ENCODE measurements at regions not wholly inside any gene's neighbourhood (a gene's known extent, or its start where the extent isn't known, plus 50 kb on each side); places are given as distances from the start of the nearest gene placed in this dataset.

DNA sequence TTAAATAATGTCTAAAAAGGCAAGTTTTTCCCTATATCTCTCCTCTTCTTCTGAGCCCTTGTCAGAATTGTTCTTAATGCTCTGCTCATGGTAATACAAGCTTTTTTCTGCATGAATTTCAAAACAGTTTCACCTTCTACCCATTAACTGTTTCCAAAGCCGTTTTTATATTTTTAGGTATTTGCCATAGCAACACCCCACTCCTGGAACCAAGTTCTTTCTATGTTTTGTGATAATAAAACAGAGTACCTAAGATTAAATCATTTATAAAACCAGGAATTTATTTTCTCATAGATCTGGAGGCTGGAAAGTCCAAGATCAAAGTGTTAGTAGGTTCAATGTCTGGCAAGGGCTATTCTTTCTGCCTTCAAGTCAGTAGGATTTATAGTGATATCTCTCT, 497.4 kb downstream of the ETS1 start:
- TF ChIP-seq JUN (IDR thresholded peaks at IDR 0.05; ENCODE audit: borderline replicate concordance, insufficient read depth, insufficient read length, low read depth) = no peak
- no peak for TF ChIP-seq FOS (IDR thresholded peaks at IDR 0.05; ENCODE audit: borderline replicate concordance, insufficient read depth, low read length)
- TF ChIP-seq GATA2 (IDR thresholded peaks at IDR 0.05; ENCODE audit: insufficient read depth, insufficient read length, low read depth, low read length) = no peak
- no peak for TF ChIP-seq POLR2A (IDR thresholded peaks at IDR 0.05; ENCODE audit: low read depth, low read length)
- TF ChIP-seq MYC (IDR thresholded peaks at IDR 0.05; ENCODE audit: low read depth, low read length) = no peak
- TF ChIP-seq, protein P1, sequence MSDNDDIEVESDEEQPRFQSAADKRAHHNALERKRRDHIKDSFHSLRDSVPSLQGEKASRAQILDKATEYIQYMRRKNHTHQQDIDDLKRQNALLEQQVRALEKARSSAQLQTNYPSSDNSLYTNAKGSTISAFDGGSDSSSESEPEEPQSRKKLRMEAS (IDR thresholded peaks at IDR 0.05; ENCODE audit: insufficient read depth, insufficient read length) = no peak
- TF ChIP-seq POLR2AphosphoS5 (IDR thresholded peaks at IDR 0.05; ENCODE audit: insufficient read depth, low read depth, low read length) = no peak
- TF ChIP-seq, protein P2, sequence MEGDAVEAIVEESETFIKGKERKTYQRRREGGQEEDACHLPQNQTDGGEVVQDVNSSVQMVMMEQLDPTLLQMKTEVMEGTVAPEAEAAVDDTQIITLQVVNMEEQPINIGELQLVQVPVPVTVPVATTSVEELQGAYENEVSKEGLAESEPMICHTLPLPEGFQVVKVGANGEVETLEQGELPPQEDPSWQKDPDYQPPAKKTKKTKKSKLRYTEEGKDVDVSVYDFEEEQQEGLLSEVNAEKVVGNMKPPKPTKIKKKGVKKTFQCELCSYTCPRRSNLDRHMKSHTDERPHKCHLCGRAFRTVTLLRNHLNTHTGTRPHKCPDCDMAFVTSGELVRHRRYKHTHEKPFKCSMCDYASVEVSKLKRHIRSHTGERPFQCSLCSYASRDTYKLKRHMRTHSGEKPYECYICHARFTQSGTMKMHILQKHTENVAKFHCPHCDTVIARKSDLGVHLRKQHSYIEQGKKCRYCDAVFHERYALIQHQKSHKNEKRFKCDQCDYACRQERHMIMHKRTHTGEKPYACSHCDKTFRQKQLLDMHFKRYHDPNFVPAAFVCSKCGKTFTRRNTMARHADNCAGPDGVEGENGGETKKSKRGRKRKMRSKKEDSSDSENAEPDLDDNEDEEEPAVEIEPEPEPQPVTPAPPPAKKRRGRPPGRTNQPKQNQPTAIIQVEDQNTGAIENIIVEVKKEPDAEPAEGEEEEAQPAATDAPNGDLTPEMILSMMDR (IDR thresholded peaks at IDR 0.05; ENCODE audit: extremely low read depth in 1 of 2, insufficient read depth in 1 of 2, low read depth in 1 of 2, low read length in 2 of 2) = no peak
- no peak for TF ChIP-seq EZH2 (IDR thresholded peaks at IDR 0.05; ENCODE audit: borderline replicate concordance, low read depth, low read length, severe bottlenecking)
- Histone ChIP-seq H3K27ac (ENCODE audit: insufficient read depth, low read depth, low read length) (no peak overlapping the region), H3K4me3 (replicated peaks in 1 of 3; ENCODE audit: insufficient read depth in 1 of 3, low read depth in 1 of 3, low read length in 3 of 3) (no peak overlapping the region), H4K20me1 (replicated peaks; ENCODE audit: control insufficient read depth, extremely low read depth, insufficient read depth, low read length) (no peaks in the 10 kb centered on the region), H3K4me2 (ENCODE audit: insufficient read depth, low read length) (no peak overlapping the region), H3K9ac (replicated peaks; ENCODE audit: extremely low read depth, insufficient read depth, low read length) (no peak overlapping the region), H3K79me2 (ENCODE audit: control insufficient read depth, insufficient read depth, low read length) (no peaks in the 10 kb centered on the region), H2AFZ (ENCODE audit: low read depth, low read length) (no peak overlapping the region), H3K4me1 (ENCODE audit: control insufficient read depth, extremely low read depth, insufficient read depth, low read length) (peaks cover under 1% of the 10 kb centered on the region), H3K27me3 (ENCODE audit: control insufficient read depth in 2 of 2, insufficient read depth in 2 of 2, low read length in 2 of 2) (no peaks in the 10 kb centered on the region), H3K9me1 (replicated peaks; ENCODE audit: control insufficient read depth, extremely low read depth, insufficient read depth, low read length) (no peaks in the 10 kb centered on the region), H3K9me3 (replicated peaks; ENCODE audit: control insufficient read depth, insufficient read depth, low read length) (no peaks in the 10 kb centered on the region), H3K36me3 (ENCODE audit: control insufficient read depth in 2 of 2, extremely low read depth in 1 of 2, insufficient read depth in 2 of 2, low read length in 2 of 2) (no peaks in the 10 kb centered on the region)
- dilution Hi-C loops (cut with MboI; ENCODE audit: extremely low pct_ligation_motif_present, low sequenced_read_pairs) (no loop called here), intact Hi-C loops (cut with micrococcal nuclease) (no loop called here)
- POLR2A ChIA-PET = no interaction called here
- DNase-seq (ENCODE audit: low read depth, low spot score) = no peak
- no TSS peak for BruUV-seq (replicated peaks)
- CTCF ChIA-PET = no interaction called here
- no peak for FAIRE-seq

Measured in endothelial cell of umbilical vein (primary cell).